Endothelial cell of umbilical vein (primary cell): ENCODE measurements at regions not wholly inside any gene's neighbourhood (a gene's known extent, or its start where the extent isn't known, plus 50 kb on each side); places are given as distances from the start of the nearest gene placed in this dataset.

Experiments used
- CTCF ChIP-seq, 2 donors: IDR thresholded peaks; 1 replicate in 1 of 2; 2 replicates in 1 of 2; pipeline ENCODE4 v1.5.1; 2011; ENCODE audit warnings: low read length in 2 of 2, mild to moderate bottlenecking in 2 of 2, moderate library complexity in 2 of 2, control low read depth in 1 of 2, inconsistent platforms in 1 of 2, low read depth in 1 of 2; ENCODE audit not compliant: insufficient read depth in 1 of 2; ENCODE audit errors: extremely low read depth in 1 of 2
- FOS ChIP-seq: IDR thresholded peaks from 2 replicates; pipeline ENCODE4 v1.6.1; 2011; ENCODE audit warnings: mild to moderate bottlenecking, low read length, moderate library complexity, borderline replicate concordance; ENCODE audit not compliant: insufficient read depth
- MAX ChIP-seq: IDR thresholded peaks from 2 replicates; pipeline ENCODE4 v1.6.1; 2011; ENCODE audit not compliant: insufficient read depth, insufficient read length
- MYC ChIP-seq: IDR thresholded peaks from one replicate; pipeline ENCODE4 v1.6.1; 2011; ENCODE audit warnings: mild to moderate bottlenecking, low read depth, low read length
- POLR2A ChIP-seq: IDR thresholded peaks from 2 replicates; pipeline ENCODE4 v1.6.1; 2012; ENCODE audit warnings: low read depth, mild to moderate bottlenecking, control low read depth, low read length
- POLR2AphosphoS5 ChIP-seq: IDR thresholded peaks from 2 replicates; pipeline ENCODE4 v1.6.1; 2012; ENCODE audit warnings: low read depth, mild to moderate bottlenecking, control low read depth, low read length, moderate library complexity; ENCODE audit not compliant: insufficient read depth

- TF ChIP-seq CTCF (IDR thresholded peaks at IDR 0.05; ENCODE audit: extremely low read depth in 1 of 2, insufficient read depth in 1 of 2, low read depth in 1 of 2, low read length in 2 of 2) (no peak), MAX (no peak), FOS (no peak), POLR2A (no peak), MYC (no peak), POLR2AphosphoS5 (no peak)
These were observed 191.4 kb downstream of the KIF26A start for GRCh38 chr14:104329793-104330192.
